Head of caudate nucleus (tissue), 42 donors: ENCODE measurements at regions not wholly inside any gene's neighbourhood (a gene's known extent, or its start where the extent isn't known, plus 50 kb on each side); places are given as distances from the start of the nearest gene placed in this dataset.
"Not testable (repeated sequence)": the region's sequence is repeated elsewhere in the genome, so short reads cannot be mapped to it uniquely, and the experiment has no call there.

Experiments used
- DNase-seq, 42 donors: peaks; one replicate each; pipeline versions ENCODE4 v3.0.0 to v3.0.0-alpha.2; 2020 to 2021; ENCODE audit warnings: mixed read lengths in 7 of 42
- intact Hi-C: fragments of 100-400 bp; cut with DNase I; formaldehyde crosslinking; loops from one replicate; pipeline ENCODE4 v1.15.0; 2022

DNA sequence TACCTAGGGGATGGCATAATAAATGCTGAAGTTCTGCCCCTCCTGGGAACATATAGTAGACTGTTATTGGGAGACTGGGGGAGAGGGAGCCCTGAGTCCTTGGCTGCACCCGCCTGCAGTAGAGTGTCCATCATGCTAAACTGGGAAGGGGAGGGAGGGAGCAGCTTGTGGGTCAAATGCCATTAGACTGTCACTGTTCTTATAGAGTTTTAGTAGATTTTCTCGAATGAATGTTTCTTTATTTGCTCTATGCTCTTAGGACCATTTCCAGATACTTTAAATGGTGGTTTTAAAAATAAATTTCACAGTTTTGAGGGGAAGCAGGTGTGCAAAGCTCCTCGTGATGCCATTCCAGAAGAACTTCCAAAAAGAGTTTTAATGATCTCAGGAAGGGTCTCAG is 111.6 kb upstream of the USP9X start:
- DNase-seq: no peak
- intact Hi-C loops: no loop called here

DNA sequence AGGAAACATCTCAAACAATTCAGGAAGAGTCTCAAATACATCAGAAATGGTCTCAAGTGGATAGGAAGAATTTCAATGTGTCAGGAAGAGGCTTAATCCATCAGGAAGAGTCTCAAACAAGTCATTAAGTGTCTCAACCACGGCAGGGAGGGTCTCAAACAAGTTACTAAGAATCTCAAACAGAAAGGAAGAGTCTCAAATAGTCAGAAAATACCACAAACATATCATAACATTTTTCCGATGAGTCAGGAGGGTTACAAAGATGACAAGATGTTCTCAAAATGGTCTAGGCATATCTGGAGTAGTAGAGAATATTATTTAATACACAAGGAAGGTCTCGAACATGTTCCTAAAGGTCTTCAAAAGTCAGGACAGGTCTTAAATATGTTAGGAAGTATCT is 109.3 kb upstream of the USP9X start:
- intact Hi-C loops: no loop called here
- DNase-seq: no peak

- intact Hi-C loops: no loop called here
- no peak for DNase-seq
Measured at GRCh38 chrX:40976981-40977380, 108.3 kb upstream of the USP9X start.

GRCh38 chrX:40984962-40985361 is 100.3 kb upstream of the USP9X start:
- intact Hi-C loops: no loop called here

DNA sequence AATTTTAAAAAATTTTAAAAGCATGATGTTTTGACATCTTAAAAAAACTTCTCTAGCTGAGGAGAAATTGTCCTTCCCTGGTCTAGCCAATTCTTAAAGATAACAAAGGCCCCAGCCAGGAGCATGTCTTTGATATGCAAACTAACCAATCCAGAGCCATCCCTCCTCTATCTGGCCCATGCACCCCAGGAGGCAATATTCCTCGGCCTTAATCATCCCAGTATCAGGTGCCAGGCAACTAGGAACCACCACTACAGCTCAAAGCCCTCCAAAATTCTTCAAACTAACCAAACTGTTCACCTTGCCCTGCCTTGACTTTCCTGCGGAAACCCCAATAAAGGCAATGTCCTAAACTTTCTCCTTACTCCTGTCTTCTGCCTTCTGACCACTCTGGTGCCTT is 97.8 kb upstream of the USP9X start:
- intact Hi-C loops: no loop called here
- DNase-seq: no peak

More at GRCh38 chrX:40984962-40985361, 100.3 kb upstream of the USP9X start:
- DNase-seq: no peak

- no peak for DNase-seq
- intact Hi-C loops: no loop called here
Measured at GRCh38 chrX:40988100-40988499, 97.1 kb upstream of the USP9X start.

DNA sequence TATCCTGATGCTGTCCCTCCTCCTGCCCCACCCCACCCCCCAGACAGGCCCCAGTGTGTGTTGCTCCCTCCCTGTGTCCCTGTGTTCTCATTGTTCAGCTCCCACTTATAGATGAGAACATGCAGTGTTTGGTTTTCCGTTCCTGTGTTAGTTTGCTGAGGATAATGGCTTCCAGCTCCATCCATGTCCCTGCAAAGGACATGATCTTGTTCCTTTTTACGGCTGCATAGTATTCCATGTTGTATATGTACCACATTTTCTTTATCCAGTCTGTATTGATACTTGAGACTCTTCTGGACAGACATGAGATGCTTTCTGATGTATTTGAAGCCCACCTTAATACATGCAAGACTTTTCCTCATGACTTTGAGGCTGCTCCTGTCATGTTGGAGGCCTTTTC is 91.8 kb upstream of the USP9X start:
- intact Hi-C loops, DNase-seq: not testable (repeated sequence)

DNA sequence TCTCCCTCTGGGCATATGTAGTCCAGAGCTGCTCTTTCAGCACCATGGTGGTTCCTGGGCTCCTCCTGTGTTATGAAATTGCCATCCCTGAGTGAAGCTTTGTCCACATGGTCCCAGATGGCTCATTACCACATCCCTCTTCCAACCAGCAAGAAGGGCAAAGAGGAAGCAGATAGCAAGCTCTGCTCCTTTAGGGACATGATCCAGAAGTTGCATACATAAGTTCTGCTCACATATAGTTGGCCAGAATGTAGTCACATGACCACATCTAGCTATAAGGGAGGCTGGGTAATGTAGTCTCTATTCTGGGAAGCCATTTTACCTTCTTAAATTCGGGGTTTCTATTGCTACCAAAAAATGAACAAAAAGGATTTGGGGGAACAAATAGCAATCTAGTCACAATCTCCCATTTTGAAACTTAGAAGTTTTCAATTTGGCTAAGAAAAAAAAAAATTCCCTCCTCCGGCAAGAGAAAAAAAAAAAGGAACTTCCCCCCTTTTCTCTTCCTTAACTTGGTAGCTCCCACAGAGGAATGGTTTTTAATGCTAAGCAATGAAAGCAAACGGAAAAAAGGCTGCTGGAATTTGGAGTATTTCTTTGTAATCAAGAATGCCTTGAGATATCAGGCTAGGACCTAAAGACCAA is 88.2 kb upstream of the USP9X start:
- peak in 13 of 42 donors; percentile 0 to 42 (median 15) for DNase-seq
- intact Hi-C loops: no loop called here

DNA sequence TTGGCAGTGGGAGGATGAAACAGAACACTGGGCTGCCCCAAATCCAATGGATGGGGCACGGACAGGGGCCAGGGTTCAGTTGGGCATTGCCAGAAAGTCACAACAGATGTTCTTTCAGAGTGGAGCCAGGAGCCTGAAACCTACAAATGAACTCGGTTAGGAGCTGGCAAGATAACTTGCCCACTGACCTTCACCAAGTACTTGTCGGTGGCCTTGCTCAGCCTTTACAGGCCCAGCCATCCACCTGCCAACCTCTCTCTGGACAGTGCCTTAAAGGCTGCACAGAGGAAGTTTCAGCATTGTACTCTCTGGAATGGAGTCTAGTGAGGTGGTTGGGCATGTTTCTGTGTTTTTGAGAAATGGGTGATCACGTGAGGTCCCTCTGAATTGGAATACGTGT is 87.1 kb upstream of the USP9X start:
- DNase-seq: no peak
- intact Hi-C loops: no loop called here

DNA sequence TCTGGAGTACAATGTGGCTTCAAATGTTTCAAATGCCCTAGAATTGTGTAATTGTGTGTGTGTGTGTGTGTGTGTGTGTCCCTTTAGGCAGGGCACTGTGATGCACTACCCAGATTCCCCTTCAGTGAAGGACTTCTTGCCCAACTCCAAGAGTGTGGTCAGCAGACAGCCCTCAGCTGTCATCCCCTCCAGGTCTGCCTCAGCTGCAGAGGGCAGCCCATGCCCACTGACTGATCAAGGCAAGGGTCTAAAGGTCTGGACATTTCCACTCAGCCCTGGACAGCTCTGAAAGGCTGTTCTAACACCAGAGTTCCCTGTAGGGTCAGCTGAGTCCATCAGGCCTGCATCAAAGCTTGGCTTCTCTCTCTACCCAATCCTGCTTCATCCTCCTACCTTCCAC is 83.9 kb upstream of the USP9X start:
- DNase-seq: no peak
- intact Hi-C loops: no loop called here

- no peak for DNase-seq
- intact Hi-C loops: no loop called here
Measured at GRCh38 chrX:41002026-41002425, 83.2 kb upstream of the USP9X start.

DNA sequence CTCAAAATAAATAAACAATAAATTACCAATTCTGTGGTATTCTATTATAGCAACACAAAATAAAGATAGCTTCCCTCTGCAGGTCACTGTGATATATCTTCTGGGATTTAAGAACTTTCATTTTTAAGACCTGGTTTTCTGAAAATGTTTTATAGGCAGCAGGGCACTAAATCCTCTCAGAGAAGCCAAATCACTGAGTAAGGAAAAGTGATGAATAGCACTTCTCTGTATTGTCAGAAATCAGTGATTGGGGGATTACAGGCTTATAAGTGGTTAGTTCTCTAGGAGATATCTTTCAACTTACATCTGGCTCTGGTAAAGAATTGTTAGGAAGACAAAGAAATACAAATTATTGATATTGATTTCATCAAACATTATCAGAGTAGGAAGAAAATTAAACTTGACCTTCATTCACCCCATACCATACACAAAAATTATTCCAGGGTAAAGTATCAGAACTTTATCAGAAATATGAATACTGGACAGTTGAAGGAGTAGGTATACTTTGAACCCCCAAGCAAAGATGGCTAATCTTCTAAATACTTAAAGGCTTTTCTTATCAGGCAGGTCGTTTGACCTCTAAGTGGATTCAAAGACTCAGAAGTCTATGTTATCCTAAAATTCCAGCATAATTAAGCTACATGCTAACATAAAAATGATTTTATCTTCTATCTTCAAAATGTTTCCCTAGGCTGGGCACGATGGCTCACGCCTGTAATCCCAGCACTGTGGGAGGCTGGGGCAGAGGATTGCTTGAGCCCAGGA is 81.6 kb upstream of the USP9X start:
- intact Hi-C loops: no loop called here
- DNase-seq: no peak

DNA sequence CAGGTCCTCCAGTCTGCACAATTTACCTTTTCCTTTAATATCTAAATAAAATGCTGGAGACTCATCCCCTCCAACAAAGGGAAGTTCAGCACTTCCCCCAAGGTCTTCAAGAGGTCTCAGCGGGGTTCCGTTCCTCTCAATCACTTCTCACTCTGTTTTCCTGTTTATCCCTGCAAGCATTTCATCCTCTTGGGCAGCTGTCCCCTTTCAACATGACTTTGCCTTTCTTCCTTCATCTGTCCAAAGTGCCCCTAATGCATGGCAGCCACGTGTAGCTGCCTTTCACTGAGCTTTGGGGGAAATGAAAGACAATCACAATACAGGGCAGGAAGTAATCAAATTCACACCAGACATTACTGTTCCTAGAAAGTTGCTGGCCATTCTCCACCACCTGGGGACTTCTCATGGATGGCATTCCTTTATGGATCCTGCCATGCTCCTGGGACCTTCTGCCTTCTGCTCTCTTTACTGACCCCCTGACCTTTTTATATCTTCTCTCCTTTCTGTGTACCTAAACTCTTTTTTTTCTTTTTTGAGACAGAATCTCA is 79.7 kb upstream of the USP9X start:
- intact Hi-C loops: no loop called here
- DNase-seq: peak in 9 of 42 donors; percentile 0 to 37 (median 9)

- intact Hi-C loops: loop anchor here (2.0 kb wide), 1 partner anchor 75 kb away; the partner anchor contains the start of gene USP9X
- peak; percentile 19 to 83 (median 54) for DNase-seq
Measured at GRCh38 chrX:41009850-41010846, 75.1 kb upstream of the USP9X start.

GRCh38 chrX:41014776-41015360 is 70.4 kb upstream of the USP9X start:
- no peak for DNase-seq
- intact Hi-C loops: no loop called here

- intact Hi-C loops, DNase-seq: not testable (repeated sequence)
Measured at GRCh38 chrX:41017785-41018184, 67.5 kb upstream of the USP9X start.

DNA sequence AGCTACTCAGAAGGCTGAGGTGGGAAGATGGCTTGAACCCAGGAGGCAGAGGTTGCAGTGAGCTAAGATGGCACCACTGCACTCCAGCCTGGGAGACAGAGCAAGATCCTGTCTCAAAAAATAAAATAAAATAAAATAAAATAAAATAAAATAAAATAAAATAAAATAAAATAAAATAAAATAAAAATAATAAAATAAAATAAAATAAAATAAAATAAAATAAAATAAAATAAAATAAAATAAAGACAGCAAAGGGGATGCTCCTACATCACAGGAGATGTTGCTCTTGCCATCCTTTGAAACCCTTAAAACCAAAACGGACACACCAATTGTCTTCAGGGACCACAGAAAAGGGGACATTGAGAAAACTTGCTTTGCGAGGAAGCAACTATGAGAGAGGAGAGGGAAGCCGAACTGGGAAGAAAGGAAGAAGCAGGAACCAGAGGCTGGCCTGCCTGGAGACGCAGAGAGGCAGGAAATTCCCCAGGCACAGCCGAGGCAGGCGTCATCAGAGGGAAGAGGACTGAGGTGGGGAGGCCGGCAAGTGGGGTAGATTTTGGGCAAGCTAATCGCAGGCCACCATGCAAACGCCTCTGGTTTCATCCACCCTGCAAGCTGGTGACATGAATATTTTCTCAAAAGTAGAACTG is 66.7 kb upstream of the USP9X start:
- DNase-seq, intact Hi-C loops: not testable (repeated sequence)

DNA sequence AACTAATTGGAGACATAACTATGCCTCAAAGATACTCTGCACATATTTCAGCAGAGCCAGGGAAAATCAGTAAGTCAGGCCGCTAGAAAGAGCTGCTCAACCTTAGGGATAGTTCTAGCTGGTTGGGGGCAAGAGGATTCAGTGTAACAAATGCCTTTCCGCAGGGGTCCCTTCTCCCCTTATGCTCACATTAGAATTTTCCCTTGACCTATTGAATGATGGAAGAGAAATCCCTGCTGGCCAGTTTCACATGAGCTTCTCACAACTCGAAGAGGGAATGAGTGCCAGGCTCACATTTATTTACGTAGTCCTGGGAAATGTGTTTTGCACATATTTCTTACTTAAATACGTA is 66.2 kb upstream of the USP9X start:
- DNase-seq: no peak
- intact Hi-C loops: no loop called here

DNA sequence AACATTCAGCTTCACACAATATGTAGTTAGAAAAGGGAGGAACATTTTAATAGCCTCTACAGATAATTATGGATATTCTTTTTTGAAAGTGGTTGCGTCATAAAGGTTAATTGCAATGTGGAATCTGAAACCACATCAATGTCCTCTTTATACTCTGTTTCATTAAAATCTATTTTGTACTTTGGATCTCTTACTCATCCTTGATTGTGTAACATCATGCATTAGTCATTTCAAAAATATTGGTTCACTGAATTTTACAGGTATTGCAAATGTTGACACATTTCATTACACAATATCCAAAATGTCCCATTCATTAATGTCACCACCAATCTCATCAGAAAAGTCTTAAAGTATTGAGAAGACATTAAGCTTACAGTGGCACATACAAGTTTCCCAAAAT is 62.7 kb upstream of the USP9X start:
- no peak for DNase-seq
- intact Hi-C loops: no loop called here
